ENCODE measurements at regions not wholly inside any gene's neighbourhood (a gene's known extent, or its start where the extent isn't known, plus 50 kb on each side); places are given as distances from the start of the nearest gene placed in this dataset.

DNA sequence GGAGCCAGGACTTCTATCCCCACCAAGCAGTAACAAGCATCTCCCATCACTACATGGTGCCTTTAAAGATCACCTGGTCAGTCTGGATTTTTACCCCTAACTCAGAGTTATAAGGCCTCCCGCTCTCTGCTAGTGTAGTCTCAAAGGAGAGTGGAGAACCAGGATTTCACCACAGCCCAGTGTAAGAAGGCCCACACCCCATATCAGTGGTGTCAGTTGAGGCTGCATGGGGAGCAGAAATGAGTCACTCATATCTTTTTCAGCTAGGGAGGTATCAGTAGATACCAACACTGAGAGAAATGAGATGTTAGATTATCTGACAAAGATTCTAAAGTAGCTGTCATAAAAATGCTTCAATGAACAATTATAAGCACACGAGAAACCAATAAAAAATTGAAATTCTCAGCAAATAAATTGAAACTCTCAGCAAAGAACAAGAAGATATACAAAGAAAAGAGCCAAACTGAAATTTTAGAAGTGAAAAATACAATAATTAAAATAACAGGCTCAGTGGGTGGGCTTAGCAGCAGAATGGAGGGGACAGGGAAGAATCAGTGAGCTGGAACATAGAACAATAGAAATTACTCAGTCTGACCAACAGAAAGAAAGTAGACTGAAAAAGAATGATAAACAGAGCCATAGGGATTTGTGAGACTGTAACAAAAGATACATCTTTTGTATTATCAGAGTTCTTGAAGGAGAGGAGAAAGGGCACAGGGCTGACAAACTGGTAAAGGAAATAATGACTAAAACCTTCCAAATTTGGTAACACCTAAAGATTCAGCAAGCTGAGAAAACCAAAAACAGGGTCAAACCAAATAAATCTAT, 257.7 kb downstream of the ANAPC1 start:
- 57% methylated on average over 2 of the region's 2 CpGs for WGBS (ENCODE audit: low lambda C conversion rate)
- H3K27ac ChIP-seq (ENCODE audit: low read depth in 2 of 2, low read length in 1 of 2) = no peak overlapping the region
- H3F3A ChIP-seq (replicated peaks; ENCODE audit: insufficient read depth) = no peaks in the 10 kb centered on the region
- H3K4me2 ChIP-seq = no peak overlapping the region
- POLR2A ChIA-PET = no interaction called here
- H3K79me2 ChIP-seq (ENCODE audit: insufficient read depth) = no peaks in the 10 kb centered on the region
- H3K4me1 ChIP-seq (ENCODE audit: control insufficient read depth in 1 of 2, insufficient read depth in 2 of 2, low read depth in 1 of 2, low read length in 1 of 2) = peaks cover 0 to 7% of the 10 kb centered on the region in 2 experiments; a peak in 1 of 4 replicates
- peaks cover 0 to 3% of the 10 kb centered on the region in 2 experiments for H3K36me3 ChIP-seq (replicated peaks in 1 of 2; ENCODE audit: control insufficient read depth in 1 of 2, insufficient read depth in 2 of 2, low read length in 1 of 2)
- H3K27me3 ChIP-seq (ENCODE audit: insufficient read depth) = no peaks in the 10 kb centered on the region
- H3K9me2 ChIP-seq = no peaks in the 10 kb centered on the region
- H2AFZ ChIP-seq (ENCODE audit: low read depth) = no peak overlapping the region
- no peak for TF ChIP-seq NFIC (IDR thresholded peaks at IDR 0.05; ENCODE audit: borderline replicate concordance)
- TF ChIP-seq MXI1 (IDR thresholded peaks at IDR 0.05; ENCODE audit: low read depth, low read length) = no peak
- TF ChIP-seq CHD2 (IDR thresholded peaks at IDR 0.05; ENCODE audit: low read length, partially characterized antibody) = no peak
- CTCF ChIA-PET = interaction anchor here (1.1 kb wide), 1 partner anchor 8 kb away, joined by 3 read pairs; no protein-coding TSS in a partner anchor
- H4K20me1 ChIP-seq (ENCODE audit: insufficient read depth) = no peaks in the 10 kb centered on the region
- H3K4me3 ChIP-seq (ENCODE audit: low read depth in 2 of 2, low read length in 1 of 2) = no peak overlapping the region
- H3K9ac ChIP-seq = no peak overlapping the region
- H3K9me3 ChIP-seq = peaks cover 6% of the 10 kb centered on the region; the same call in 1 of the 2 replicates
- no peak for DNase-seq

GRCh38 chr2:111626865-111627163, 257.2 kb downstream of the ANAPC1 start:
- Histone ChIP-seq H3K79me2 (ENCODE audit: insufficient read depth) (no peaks in the 10 kb centered on the region), H2AFZ (ENCODE audit: low read depth) (no peak overlapping the region), H3K4me1 (ENCODE audit: control insufficient read depth in 1 of 2, insufficient read depth in 2 of 2, low read depth in 1 of 2, low read length in 1 of 2) (peaks cover 0 to 7% of the 10 kb centered on the region in 2 experiments; a peak in 1 of 4 replicates), H3K9me3 (peaks cover 6% of the 10 kb centered on the region; the same call in 1 of the 2 replicates), H3K4me2 (no peak overlapping the region), H3K36me3 (replicated peaks in 1 of 2; ENCODE audit: control insufficient read depth in 1 of 2, insufficient read depth in 2 of 2, low read length in 1 of 2) (peaks cover 0 to 3% of the 10 kb centered on the region in 2 experiments), H3K27me3 (ENCODE audit: insufficient read depth) (no peaks in the 10 kb centered on the region), H3K27ac (ENCODE audit: low read depth in 2 of 2, low read length in 1 of 2) (no peak overlapping the region), H3F3A (replicated peaks; ENCODE audit: insufficient read depth) (no peaks in the 10 kb centered on the region), H4K20me1 (ENCODE audit: insufficient read depth) (no peaks in the 10 kb centered on the region), H3K9me2 (no peaks in the 10 kb centered on the region), H3K9ac (no peak overlapping the region), H3K4me3 (ENCODE audit: low read depth in 2 of 2, low read length in 1 of 2) (no peak overlapping the region)
- TF ChIP-seq MAX (IDR thresholded peaks at IDR 0.05; ENCODE audit: low read depth) (no peak), CHD2 (IDR thresholded peaks at IDR 0.05; ENCODE audit: low read length, partially characterized antibody) (no peak), FOSL2 (IDR thresholded peaks at IDR 0.05; ENCODE audit: borderline replicate concordance, low read depth) (no peak), GABPA (IDR thresholded peaks at IDR 0.05; ENCODE audit: low read depth) (no peak), ELF1 (IDR thresholded peaks at IDR 0.05) (no peak), USF2 (IDR thresholded peaks at IDR 0.05; ENCODE audit: borderline replicate concordance, low read depth, low read length) (no peak), EP300 (IDR thresholded peaks at IDR 0.05; ENCODE audit: borderline replicate concordance in 1 of 2, low read depth in 1 of 2, low read length in 1 of 2) (no peak), MEF2A (IDR thresholded peaks at IDR 0.05; ENCODE audit: borderline replicate concordance, low read depth) (no peak), FOXM1 (IDR thresholded peaks at IDR 0.05; ENCODE audit: low read depth) (no peak), FOXJ3 (CRISPR knock-in tag; IDR thresholded peaks at IDR 0.05) (no peak), MXI1 (IDR thresholded peaks at IDR 0.05; ENCODE audit: low read depth, low read length) (no peak), YY1 (IDR thresholded peaks at IDR 0.05; ENCODE audit: low read depth) (no peak), JUND (IDR thresholded peaks at IDR 0.05) (no peak), GATA2 (CRISPR knock-in tag; IDR thresholded peaks at IDR 0.05) (no peak)
- TF ChIP-seq, protein P1, sequence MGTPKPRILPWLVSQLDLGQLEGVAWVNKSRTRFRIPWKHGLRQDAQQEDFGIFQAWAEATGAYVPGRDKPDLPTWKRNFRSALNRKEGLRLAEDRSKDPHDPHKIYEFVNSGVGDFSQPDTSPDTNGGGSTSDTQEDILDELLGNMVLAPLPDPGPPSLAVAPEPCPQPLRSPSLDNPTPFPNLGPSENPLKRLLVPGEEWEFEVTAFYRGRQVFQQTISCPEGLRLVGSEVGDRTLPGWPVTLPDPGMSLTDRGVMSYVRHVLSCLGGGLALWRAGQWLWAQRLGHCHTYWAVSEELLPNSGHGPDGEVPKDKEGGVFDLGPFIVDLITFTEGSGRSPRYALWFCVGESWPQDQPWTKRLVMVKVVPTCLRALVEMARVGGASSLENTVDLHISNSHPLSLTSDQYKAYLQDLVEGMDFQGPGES (IDR thresholded peaks at IDR 0.05; ENCODE audit: low read depth, low read length) = no peak
- CTCF ChIA-PET = interaction anchor here (1.1 kb wide), 1 partner anchor 9 kb away, joined by 3 read pairs; no protein-coding TSS in a partner anchor
- no peak for DNase-seq
- POLR2A ChIA-PET = no interaction called here
